GM12878 (cell line): ENCODE measurements at regions not wholly inside any gene's neighbourhood (a gene's known extent, or its start where the extent isn't known, plus 50 kb on each side); places are given as distances from the start of the nearest gene placed in this dataset.

Source experiments
- CHD2 ChIP-seq: IDR thresholded peaks from 2 replicates; pipeline ENCODE4 v1.6.1; 2011; ENCODE audit warnings: low read depth, low read length, improper control_type of control experiment, borderline replicate concordance
- ESRRA ChIP-seq: IDR thresholded peaks from 2 replicates; pipeline ENCODE4 v1.6.1; 2012; ENCODE audit warnings: mild to moderate bottlenecking, low read length, improper control_type of control experiment
- NFYA ChIP-seq: IDR thresholded peaks from 2 replicates; pipeline ENCODE4 v1.6.1; 2011; ENCODE audit warnings: low read depth, mild to moderate bottlenecking, low read length, improper control_type of control experiment, borderline replicate concordance
- SKIL ChIP-seq: fragments of 450-650 bp; IDR thresholded peaks from 2 replicates; pipeline ENCODE4 v1.6.1; 2017; ENCODE audit warnings: mild to moderate bottlenecking, low read depth, inconsistent platforms; ENCODE audit not compliant: poor library complexity, severe bottlenecking
- SMC3 ChIP-seq: IDR thresholded peaks from 2 replicates; pipeline ENCODE4 v1.6.1; 2011; ENCODE audit warnings: low read length, improper control_type of control experiment, borderline replicate concordance
- WRNIP1 ChIP-seq: IDR thresholded peaks from 2 replicates; pipeline ENCODE4 v1.6.1; 2011; ENCODE audit warnings: low read depth, low read length, improper control_type of control experiment, borderline replicate concordance
- ZBED1 ChIP-seq: IDR thresholded peaks from 2 replicates; pipeline ENCODE4 v1.6.1; 2016; ENCODE audit warnings: borderline replicate concordance
- ZNF592 ChIP-seq: fragments of 450-650 bp; IDR thresholded peaks from 2 replicates; pipeline ENCODE4 v1.6.1; 2017; ENCODE audit warnings: mild to moderate bottlenecking, moderate library complexity
- TF ChIP-seq, protein P1 (sequence below): IDR thresholded peaks from 2 replicates; pipeline ENCODE4 v1.6.1; 2011; ENCODE audit warnings: mild to moderate bottlenecking, low read depth, low read length, moderate library complexity; ENCODE audit not compliant: insufficient replicate concordance
- TF ChIP-seq, protein P2 (sequence below): fragments of 450-650 bp; formaldehyde crosslinking; IDR thresholded peaks from 2 replicates; pipeline ENCODE4 v1.5.0; 2022; ENCODE audit warnings: mild to moderate bottlenecking, missing genetic modification characterization
- TF ChIP-seq, protein P3 (sequence below): IDR thresholded peaks from 2 replicates; pipeline ENCODE4 v1.6.1; 2011; ENCODE audit warnings: low read depth, mild to moderate bottlenecking, low read length, moderate library complexity, borderline replicate concordance; ENCODE audit errors: extremely low read depth

GRCh38 chr11:70908223-70908622, 344.2 kb downstream of the SHANK2 start (continued):
- TF ChIP-seq, protein P1, sequence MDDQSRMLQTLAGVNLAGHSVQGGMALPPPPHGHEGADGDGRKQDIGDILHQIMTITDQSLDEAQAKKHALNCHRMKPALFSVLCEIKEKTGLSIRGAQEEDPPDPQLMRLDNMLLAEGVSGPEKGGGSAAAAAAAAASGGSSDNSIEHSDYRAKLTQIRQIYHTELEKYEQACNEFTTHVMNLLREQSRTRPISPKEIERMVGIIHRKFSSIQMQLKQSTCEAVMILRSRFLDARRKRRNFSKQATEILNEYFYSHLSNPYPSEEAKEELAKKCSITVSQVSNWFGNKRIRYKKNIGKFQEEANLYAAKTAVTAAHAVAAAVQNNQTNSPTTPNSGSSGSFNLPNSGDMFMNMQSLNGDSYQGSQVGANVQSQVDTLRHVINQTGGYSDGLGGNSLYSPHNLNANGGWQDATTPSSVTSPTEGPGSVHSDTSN = no peak
- TF ChIP-seq CHD2 = no peak
- no peak for TF ChIP-seq SKIL
- no peak for TF ChIP-seq ZNF592
- TF ChIP-seq SMC3 = no peak
- no peak for TF ChIP-seq NFYA
- TF ChIP-seq, protein P2, sequence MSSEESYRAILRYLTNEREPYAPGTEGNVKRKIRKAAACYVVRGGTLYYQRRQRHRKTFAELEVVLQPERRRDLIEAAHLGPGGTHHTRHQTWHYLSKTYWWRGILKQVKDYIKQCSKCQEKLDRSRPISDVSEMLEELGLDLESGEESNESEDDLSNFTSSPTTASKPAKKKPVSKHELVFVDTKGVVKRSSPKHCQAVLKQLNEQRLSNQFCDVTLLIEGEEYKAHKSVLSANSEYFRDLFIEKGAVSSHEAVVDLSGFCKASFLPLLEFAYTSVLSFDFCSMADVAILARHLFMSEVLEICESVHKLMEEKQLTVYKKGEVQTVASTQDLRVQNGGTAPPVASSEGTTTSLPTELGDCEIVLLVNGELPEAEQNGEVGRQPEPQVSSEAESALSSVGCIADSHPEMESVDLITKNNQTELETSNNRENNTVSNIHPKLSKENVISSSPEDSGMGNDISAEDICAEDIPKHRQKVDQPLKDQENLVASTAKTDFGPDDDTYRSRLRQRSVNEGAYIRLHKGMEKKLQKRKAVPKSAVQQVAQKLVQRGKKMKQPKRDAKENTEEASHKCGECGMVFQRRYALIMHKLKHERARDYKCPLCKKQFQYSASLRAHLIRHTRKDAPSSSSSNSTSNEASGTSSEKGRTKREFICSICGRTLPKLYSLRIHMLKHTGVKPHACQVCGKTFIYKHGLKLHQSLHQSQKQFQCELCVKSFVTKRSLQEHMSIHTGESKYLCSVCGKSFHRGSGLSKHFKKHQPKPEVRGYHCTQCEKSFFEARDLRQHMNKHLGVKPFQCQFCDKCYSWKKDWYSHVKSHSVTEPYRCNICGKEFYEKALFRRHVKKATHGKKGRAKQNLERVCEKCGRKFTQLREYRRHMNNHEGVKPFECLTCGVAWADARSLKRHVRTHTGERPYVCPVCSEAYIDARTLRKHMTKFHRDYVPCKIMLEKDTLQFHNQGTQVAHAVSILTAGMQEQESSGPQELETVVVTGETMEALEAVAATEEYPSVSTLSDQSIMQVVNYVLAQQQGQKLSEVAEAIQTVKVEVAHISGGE = no peak
- TF ChIP-seq WRNIP1 = no peak
- no peak for TF ChIP-seq ZBED1
- TF ChIP-seq ESRRA = no peak
- TF ChIP-seq, protein P3, sequence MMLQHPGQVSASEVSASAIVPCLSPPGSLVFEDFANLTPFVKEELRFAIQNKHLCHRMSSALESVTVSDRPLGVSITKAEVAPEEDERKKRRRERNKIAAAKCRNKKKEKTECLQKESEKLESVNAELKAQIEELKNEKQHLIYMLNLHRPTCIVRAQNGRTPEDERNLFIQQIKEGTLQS = no peak
